GM12878 (cell line): ENCODE measurements at regions not wholly inside any gene's neighbourhood (a gene's known extent, or its start where the extent isn't known, plus 50 kb on each side); places are given as distances from the start of the nearest gene placed in this dataset.

Experiments used
- ATAC-seq: fragments of 200-7000 bp; cut with Tn5 transposase; 3 replicates; pipeline ENCODE4 v1.9.1; 2020; ENCODE audit warnings: mild to moderate bottlenecking, moderate library complexity
- BruUV-seq: library from RNA; stranded (reverse); fragments of 400-500 nt; replicated peaks from 2 replicates; lab custom pipeline; 2021; lab: Mats Ljungman, UMichigan
- CTCF ChIA-PET: fragments of 300-600 bp; sonication (Branson Sonifier 250); formaldehyde crosslinking; extraction: SDS; loops from one replicate; lab custom pipeline; 2021; ENCODE audit warnings: inconsistent platforms; lab: Yijun Ruan, JAX
- POLR2A ChIA-PET: fragments of 350-600 bp; formaldehyde crosslinking; extraction: SDS; loops from one replicate; lab custom pipeline; 2021; ENCODE audit warnings: inconsistent platforms; lab: Charles Lee
- RAD21 ChIA-PET: fragments of 300-600 bp; sonication (Branson Sonifier 250); formaldehyde crosslinking; loops from one replicate; lab custom pipeline; 2023; ENCODE audit warnings: antibody characterized with exemption; ENCODE audit not compliant: unreplicated experiment; lab: Charles Lee
- SMC1A ChIA-PET: fragments of 300-600 bp; sonication (Branson Sonifier 250); formaldehyde crosslinking; loops from one replicate; lab custom pipeline; 2023; ENCODE audit not compliant: unreplicated experiment, uncharacterized antibody; lab: Charles Lee
- DNase-seq: peaks from one replicate; pipeline ENCODE4 v3.0.0-alpha.2; 2011; ENCODE audit warnings: low read depth, low spot score
- FAIRE-seq: peaks from 3 replicates; lab custom pipeline; 2011; peaks lifted over from hg19 to GRCh38; lab: Jason Lieb, UNC
- H2AFZ ChIP-seq: 2 replicates; pipeline ENCODE4 v1.6.0; 2011; ENCODE audit warnings: low read depth, low read length, control low read depth; ENCODE audit not compliant: control insufficient read depth
- H3K27ac ChIP-seq: 2 replicates; pipeline ENCODE4 v1.5.1; 2011; ENCODE audit warnings: control low read depth; ENCODE audit not compliant: control insufficient read depth, insufficient read depth
- H3K27me3 ChIP-seq, 2 experiments: replicated peaks in 1 of 2; 2 replicates each; pipeline versions ENCODE4 v1.6.0 to v1.6.1; 2011; ENCODE audit warnings: low read length in 1 of 2; ENCODE audit not compliant: control insufficient read depth in 2 of 2, insufficient read depth in 2 of 2
- H3K36me3 ChIP-seq, 2 experiments: 2 replicates each; pipeline ENCODE4 v1.5.1; 2011; ENCODE audit warnings: low read length in 1 of 2; ENCODE audit not compliant: control insufficient read depth in 2 of 2, insufficient read depth in 2 of 2
- H3K4me1 ChIP-seq: 2 replicates; pipeline ENCODE4 v1.6.1; 2011; ENCODE audit warnings: mild to moderate bottlenecking, low read length, moderate library complexity, mixed read lengths; ENCODE audit not compliant: control insufficient read depth, insufficient read depth
- H3K4me2 ChIP-seq: 2 replicates; pipeline ENCODE4 v1.6.0; 2011; ENCODE audit warnings: control low read depth; ENCODE audit not compliant: control insufficient read depth, insufficient read depth
- H3K4me3 ChIP-seq: fragments of 200-600 bp; sonication (generic); 2 replicates; pipeline ENCODE4 v1.5.1; 2016
- H3K79me2 ChIP-seq: 2 replicates; pipeline ENCODE4 v1.6.0; 2011; ENCODE audit warnings: low read length; ENCODE audit not compliant: control insufficient read depth, insufficient read depth
- H3K9ac ChIP-seq: 2 replicates; pipeline ENCODE4 v1.8.0; 2011; ENCODE audit warnings: low read length, control low read depth, mixed read lengths; ENCODE audit not compliant: control insufficient read depth, insufficient read depth
- H3K9me3 ChIP-seq: replicated peaks from 3 replicates; pipeline ENCODE4 v1.5.1; 2011; ENCODE audit warnings: mild to moderate bottlenecking, low read length; ENCODE audit not compliant: control insufficient read depth, insufficient read depth
- H4K20me1 ChIP-seq: 2 replicates; pipeline ENCODE4 v1.6.0; 2011; ENCODE audit not compliant: control insufficient read depth, insufficient read depth
- CBX5 ChIP-seq: sonication (generic); IDR thresholded peaks from 2 replicates; pipeline ENCODE4 v1.6.1; 2016; ENCODE audit warnings: low read depth, moderate library complexity, mild to moderate bottlenecking, inconsistent platforms
- CUX1 ChIP-seq: IDR thresholded peaks from 2 replicates; pipeline ENCODE4 v1.6.1; 2012; ENCODE audit warnings: improper control_type of control experiment, low read depth, low read length; ENCODE audit not compliant: insufficient replicate concordance
- DPF2 ChIP-seq: fragments of 450-650 bp; IDR thresholded peaks from 2 replicates; pipeline ENCODE4 v1.6.1; 2017; ENCODE audit warnings: mild to moderate bottlenecking
- GABPA ChIP-seq: IDR thresholded peaks from 2 replicates; pipeline ENCODE4 v1.6.1; 2014; ENCODE audit warnings: antibody characterized with exemption, low read depth, mild to moderate bottlenecking, inconsistent platforms
- KDM1A ChIP-seq: fragments of 200-600 bp; sonication (generic); IDR thresholded peaks from 2 replicates; pipeline ENCODE4 v1.6.1; 2016; ENCODE audit warnings: borderline replicate concordance
- PBX3 ChIP-seq: IDR thresholded peaks from 2 replicates; pipeline ENCODE4 v1.6.1; 2011; ENCODE audit warnings: mild to moderate bottlenecking, low read depth, low read length, moderate library complexity; ENCODE audit not compliant: insufficient replicate concordance
- RB1 ChIP-seq: fragments of 450-650 bp; formaldehyde crosslinking; IDR thresholded peaks from 2 replicates; pipeline ENCODE4 v1.6.1; 2017; ENCODE audit warnings: mild to moderate bottlenecking, borderline replicate concordance
- SREBF2 ChIP-seq: IDR thresholded peaks from 2 replicates; pipeline ENCODE4 v1.6.1; 2012; ENCODE audit warnings: mild to moderate bottlenecking, low read length
- ZSCAN29 ChIP-seq: fragments of 450-650 bp; IDR thresholded peaks from 2 replicates; pipeline ENCODE4 v1.6.1; 2017; ENCODE audit warnings: mild to moderate bottlenecking, moderate library complexity
- WGBS: methylation state at CpG from one replicate; pipeline ENCODE4 v1.1.6; 2016; ENCODE audit warnings: low lambda C conversion rate; ENCODE audit not compliant: insufficient replicate concordance, insufficient coverage; ENCODE audit errors: missing lambda C conversion rate; 5-methylcytosine and 5-hydroxymethylcytosine counted together
- in situ Hi-C: fragments of 300-500 bp; cut with MboI; formaldehyde crosslinking; loops from 9 replicates; pipeline ENCODE4 v1.14.3; 2018; ENCODE audit warnings: mixed read lengths
- intact Hi-C: fragments of 100-400 bp; cut with micrococcal nuclease; formaldehyde crosslinking; loops from one replicate; pipeline ENCODE4 v1.14.2; 2022; ENCODE audit not compliant: unreplicated experiment

- 1% methylated on average over 3 of the region's 3 CpGs for WGBS
- ChIA-PET POLR2A (no interaction called here), SMC1A (interaction anchor here (0.6 kb wide), 1 partner anchor 25 kb away, joined by 3 read pairs; no protein-coding TSS in a partner anchor), CTCF (interaction anchor here (0.5 kb wide), 1 partner anchor 51 kb away, joined by 3 read pairs; no protein-coding TSS in a partner anchor), RAD21 (no interaction called here)
- no peaks in the 10 kb centered on the region for H3K79me2 ChIP-seq
- H3K4me1 ChIP-seq, result no peaks in the 10 kb centered on the region
- H3K9me3 ChIP-seq, result no peaks in the 10 kb centered on the region
- no peak overlapping the region for H3K4me2 ChIP-seq
- H3K9ac ChIP-seq, result no peak overlapping the region
- FAIRE-seq (no peak), ATAC-seq (no peak), DNase-seq (no peak)
- no peak for TF ChIP-seq GABPA
- no peak for TF ChIP-seq ZSCAN29
- no peak for TF ChIP-seq CBX5
- TF ChIP-seq SREBF2, result no peak
- no peak for TF ChIP-seq DPF2
- no peak for TF ChIP-seq RB1
- no peak for TF ChIP-seq KDM1A
- no peak for TF ChIP-seq CUX1
- TF ChIP-seq PBX3, result no peak
- in situ Hi-C loops (no loop called here), intact Hi-C loops (no loop called here)
- no peaks in the 10 kb centered on the region for H4K20me1 ChIP-seq
- no peak overlapping the region for H3K27ac ChIP-seq
- no peak overlapping the region for H2AFZ ChIP-seq
- no TSS peak for BruUV-seq
- no peak overlapping the region for H3K4me3 ChIP-seq
- no peaks in the 10 kb centered on the region for H3K27me3 ChIP-seq
- H3K36me3 ChIP-seq, result no peaks in the 10 kb centered on the region
Observed at GRCh38 chr6:165218829-165219228, 90.6 kb downstream of the C6orf118 start.
